ENCODE measurements at regions not wholly inside any gene's neighbourhood (a gene's known extent, or its start where the extent isn't known, plus 50 kb on each side); places are given as distances from the start of the nearest gene placed in this dataset.

DNA sequence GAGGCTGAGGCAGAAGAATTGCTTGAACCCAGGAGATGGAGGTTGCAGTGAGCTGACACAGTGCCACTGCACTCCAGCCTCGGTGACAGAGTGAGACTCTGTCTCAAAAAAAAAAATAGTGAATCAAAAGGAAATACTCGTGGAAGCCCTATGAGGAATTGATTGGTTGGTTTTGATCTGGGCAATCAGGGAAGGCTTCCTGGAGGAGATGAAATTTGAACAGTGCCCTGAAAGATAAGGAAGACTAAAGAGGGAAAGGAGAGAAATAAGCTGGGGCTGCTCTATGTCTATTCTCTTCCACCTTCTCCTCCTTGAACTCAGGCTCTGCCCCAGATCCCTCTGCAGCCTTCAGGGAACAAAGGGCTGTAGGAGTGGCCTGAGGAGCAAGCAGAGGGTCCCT, 54.1 kb downstream of the IRF2BPL start:
- H3K4me3 Mint-ChIP-seq, result no peak overlapping the region
- H3K4me3 ChIP-seq, result no peak overlapping the region

More for the DNA sequence above, 54.1 kb downstream of the IRF2BPL start:
- DNase-seq (ENCODE audit: low spot score) (no peak), ATAC-seq (no peak; the same call in 2 of the 3 replicates)
- Histone ChIP-seq H3K27me3 (ENCODE audit: insufficient read depth) (no peaks in the 10 kb centered on the region), H3K36me3 (ENCODE audit: insufficient read depth) (no peaks in the 10 kb centered on the region), H3K4me1 (ENCODE audit: insufficient read depth) (peaks cover 3% of the 10 kb centered on the region; the same call in 1 of the 2 replicates), H4K20me1 (replicated peaks; ENCODE audit: insufficient read depth) (no peaks in the 10 kb centered on the region), H3F3A (replicated peaks; ENCODE audit: low read depth) (0 out of 2 replicates have a peak, but pooled peaks cover 10% of the 10 kb centered on the region), H3K27ac (ENCODE audit: low read depth) (no peak overlapping the region), H3K9me2 (ENCODE audit: insufficient read depth) (no peaks in the 10 kb centered on the region), H3K4me2 (no peak overlapping the region), H3K79me2 (replicated peaks; ENCODE audit: insufficient read depth) (no peaks in the 10 kb centered on the region), H2AFZ (peak overlapping the region; percentile 63; the same call in 1 of the 2 replicates)
- Mint-ChIP-seq H3K27ac (no peak overlapping the region), H3K4me1 (peaks cover 16% of the 10 kb centered on the region), H3K36me3 (ENCODE audit: low read depth) (no peaks in the 10 kb centered on the region), H3K27me3 (ENCODE audit: insufficient read depth, low read depth, poor library complexity) (peaks cover 8% of the 10 kb centered on the region), H3K9me3 (no peaks in the 10 kb centered on the region)
- TF ChIP-seq, protein P1, sequence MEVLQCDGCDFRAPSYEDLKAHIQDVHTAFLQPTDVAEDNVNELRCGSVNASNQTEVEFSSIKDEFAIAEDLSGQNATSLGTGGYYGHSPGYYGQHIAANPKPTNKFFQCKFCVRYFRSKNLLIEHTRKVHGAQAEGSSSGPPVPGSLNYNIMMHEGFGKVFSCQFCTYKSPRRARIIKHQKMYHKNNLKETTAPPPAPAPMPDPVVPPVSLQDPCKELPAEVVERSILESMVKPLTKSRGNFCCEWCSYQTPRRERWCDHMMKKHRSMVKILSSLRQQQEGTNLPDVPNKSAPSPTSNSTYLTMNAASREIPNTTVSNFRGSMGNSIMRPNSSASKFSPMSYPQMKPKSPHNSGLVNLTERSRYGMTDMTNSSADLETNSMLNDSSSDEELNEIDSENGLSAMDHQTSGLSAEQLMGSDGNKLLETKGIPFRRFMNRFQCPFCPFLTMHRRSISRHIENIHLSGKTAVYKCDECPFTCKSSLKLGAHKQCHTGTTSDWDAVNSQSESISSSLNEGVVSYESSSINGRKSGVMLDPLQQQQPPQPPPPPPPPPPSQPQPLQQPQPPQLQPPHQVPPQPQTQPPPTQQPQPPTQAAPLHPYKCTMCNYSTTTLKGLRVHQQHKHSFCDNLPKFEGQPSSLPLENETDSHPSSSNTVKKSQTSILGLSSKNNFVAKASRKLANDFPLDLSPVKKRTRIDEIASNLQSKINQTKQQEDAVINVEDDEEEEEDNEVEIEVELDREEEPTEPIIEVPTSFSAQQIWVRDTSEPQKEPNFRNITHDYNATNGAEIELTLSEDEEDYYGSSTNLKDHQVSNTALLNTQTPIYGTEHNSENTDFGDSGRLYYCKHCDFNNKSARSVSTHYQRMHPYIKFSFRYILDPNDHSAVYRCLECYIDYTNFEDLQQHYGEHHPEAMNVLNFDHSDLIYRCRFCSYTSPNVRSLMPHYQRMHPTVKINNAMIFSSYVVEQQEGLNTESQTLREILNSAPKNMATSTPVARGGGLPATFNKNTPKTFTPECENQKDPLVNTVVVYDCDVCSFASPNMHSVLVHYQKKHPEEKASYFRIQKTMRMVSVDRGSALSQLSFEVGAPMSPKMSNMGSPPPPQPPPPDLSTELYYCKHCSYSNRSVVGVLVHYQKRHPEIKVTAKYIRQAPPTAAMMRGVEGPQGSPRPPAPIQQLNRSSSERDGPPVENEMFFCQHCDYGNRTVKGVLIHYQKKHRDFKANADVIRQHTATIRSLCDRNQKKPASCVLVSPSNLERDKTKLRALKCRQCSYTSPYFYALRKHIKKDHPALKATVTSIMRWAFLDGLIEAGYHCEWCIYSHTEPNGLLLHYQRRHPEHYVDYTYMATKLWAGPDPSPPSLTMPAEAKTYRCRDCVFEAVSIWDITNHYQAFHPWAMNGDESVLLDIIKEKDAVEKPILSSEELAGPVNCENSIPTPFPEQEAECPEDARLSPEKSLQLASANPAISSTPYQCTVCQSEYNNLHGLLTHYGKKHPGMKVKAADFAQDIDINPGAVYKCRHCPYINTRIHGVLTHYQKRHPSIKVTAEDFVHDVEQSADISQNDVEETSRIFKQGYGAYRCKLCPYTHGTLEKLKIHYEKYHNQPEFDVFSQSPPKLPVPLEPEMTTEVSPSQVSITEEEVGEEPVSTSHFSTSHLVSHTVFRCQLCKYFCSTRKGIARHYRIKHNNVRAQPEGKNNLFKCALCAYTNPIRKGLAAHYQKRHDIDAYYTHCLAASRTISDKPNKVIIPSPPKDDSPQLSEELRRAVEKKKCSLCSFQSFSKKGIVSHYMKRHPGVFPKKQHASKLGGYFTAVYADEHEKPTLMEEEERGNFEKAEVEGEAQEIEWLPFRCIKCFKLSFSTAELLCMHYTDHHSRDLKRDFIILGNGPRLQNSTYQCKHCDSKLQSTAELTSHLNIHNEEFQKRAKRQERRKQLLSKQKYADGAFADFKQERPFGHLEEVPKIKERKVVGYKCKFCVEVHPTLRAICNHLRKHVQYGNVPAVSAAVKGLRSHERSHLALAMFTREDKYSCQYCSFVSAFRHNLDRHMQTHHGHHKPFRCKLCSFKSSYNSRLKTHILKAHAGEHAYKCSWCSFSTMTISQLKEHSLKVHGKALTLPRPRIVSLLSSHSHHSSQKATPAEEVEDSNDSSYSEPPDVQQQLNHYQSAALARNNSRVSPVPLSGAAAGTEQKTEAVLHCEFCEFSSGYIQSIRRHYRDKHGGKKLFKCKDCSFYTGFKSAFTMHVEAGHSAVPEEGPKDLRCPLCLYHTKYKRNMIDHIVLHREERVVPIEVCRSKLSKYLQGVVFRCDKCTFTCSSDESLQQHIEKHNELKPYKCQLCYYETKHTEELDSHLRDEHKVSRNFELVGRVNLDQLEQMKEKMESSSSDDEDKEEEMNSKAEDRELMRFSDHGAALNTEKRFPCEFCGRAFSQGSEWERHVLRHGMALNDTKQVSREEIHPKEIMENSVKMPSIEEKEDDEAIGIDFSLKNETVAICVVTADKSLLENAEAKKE (CRISPR knock-in tag; IDR thresholded peaks at IDR 0.05), result no peak
- TF ChIP-seq, protein P2, sequence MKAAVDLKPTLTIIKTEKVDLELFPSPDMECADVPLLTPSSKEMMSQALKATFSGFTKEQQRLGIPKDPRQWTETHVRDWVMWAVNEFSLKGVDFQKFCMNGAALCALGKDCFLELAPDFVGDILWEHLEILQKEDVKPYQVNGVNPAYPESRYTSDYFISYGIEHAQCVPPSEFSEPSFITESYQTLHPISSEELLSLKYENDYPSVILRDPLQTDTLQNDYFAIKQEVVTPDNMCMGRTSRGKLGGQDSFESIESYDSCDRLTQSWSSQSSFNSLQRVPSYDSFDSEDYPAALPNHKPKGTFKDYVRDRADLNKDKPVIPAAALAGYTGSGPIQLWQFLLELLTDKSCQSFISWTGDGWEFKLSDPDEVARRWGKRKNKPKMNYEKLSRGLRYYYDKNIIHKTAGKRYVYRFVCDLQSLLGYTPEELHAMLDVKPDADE (IDR thresholded peaks at IDR 0.05), result no peak
- no peak for TF ChIP-seq NANOG (IDR thresholded peaks at IDR 0.05; ENCODE audit: borderline replicate concordance)
- no peak for TF ChIP-seq EZH2 (IDR thresholded peaks at IDR 0.05; ENCODE audit: low read depth, unreplicated experiment)
- TF ChIP-seq, protein P3, sequence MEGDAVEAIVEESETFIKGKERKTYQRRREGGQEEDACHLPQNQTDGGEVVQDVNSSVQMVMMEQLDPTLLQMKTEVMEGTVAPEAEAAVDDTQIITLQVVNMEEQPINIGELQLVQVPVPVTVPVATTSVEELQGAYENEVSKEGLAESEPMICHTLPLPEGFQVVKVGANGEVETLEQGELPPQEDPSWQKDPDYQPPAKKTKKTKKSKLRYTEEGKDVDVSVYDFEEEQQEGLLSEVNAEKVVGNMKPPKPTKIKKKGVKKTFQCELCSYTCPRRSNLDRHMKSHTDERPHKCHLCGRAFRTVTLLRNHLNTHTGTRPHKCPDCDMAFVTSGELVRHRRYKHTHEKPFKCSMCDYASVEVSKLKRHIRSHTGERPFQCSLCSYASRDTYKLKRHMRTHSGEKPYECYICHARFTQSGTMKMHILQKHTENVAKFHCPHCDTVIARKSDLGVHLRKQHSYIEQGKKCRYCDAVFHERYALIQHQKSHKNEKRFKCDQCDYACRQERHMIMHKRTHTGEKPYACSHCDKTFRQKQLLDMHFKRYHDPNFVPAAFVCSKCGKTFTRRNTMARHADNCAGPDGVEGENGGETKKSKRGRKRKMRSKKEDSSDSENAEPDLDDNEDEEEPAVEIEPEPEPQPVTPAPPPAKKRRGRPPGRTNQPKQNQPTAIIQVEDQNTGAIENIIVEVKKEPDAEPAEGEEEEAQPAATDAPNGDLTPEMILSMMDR (conservative IDR thresholded peaks at IDR 0.05; ENCODE audit: low read depth in 2 of 2), result no peak
- TF ChIP-seq EZH2phosphoT487 (IDR thresholded peaks at IDR 0.05; ENCODE audit: unreplicated experiment), result no peak
- no peak for TF ChIP-seq STAT1 (IDR thresholded peaks at IDR 0.05; ENCODE audit: unreplicated experiment)
- TF ChIP-seq CREB1 (CRISPR knock-in tag; IDR thresholded peaks at IDR 0.05; ENCODE audit: low read depth), result no peak
- TF ChIP-seq, protein P4, sequence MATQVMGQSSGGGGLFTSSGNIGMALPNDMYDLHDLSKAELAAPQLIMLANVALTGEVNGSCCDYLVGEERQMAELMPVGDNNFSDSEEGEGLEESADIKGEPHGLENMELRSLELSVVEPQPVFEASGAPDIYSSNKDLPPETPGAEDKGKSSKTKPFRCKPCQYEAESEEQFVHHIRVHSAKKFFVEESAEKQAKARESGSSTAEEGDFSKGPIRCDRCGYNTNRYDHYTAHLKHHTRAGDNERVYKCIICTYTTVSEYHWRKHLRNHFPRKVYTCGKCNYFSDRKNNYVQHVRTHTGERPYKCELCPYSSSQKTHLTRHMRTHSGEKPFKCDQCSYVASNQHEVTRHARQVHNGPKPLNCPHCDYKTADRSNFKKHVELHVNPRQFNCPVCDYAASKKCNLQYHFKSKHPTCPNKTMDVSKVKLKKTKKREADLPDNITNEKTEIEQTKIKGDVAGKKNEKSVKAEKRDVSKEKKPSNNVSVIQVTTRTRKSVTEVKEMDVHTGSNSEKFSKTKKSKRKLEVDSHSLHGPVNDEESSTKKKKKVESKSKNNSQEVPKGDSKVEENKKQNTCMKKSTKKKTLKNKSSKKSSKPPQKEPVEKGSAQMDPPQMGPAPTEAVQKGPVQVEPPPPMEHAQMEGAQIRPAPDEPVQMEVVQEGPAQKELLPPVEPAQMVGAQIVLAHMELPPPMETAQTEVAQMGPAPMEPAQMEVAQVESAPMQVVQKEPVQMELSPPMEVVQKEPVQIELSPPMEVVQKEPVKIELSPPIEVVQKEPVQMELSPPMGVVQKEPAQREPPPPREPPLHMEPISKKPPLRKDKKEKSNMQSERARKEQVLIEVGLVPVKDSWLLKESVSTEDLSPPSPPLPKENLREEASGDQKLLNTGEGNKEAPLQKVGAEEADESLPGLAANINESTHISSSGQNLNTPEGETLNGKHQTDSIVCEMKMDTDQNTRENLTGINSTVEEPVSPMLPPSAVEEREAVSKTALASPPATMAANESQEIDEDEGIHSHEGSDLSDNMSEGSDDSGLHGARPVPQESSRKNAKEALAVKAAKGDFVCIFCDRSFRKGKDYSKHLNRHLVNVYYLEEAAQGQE (IDR thresholded peaks at IDR 0.05; ENCODE audit: unreplicated experiment), result no peak
- TF ChIP-seq ZNF114 (CRISPR knock-in tag; IDR thresholded peaks at IDR 0.05), result no peak
- no peak for TF ChIP-seq POLR2AphosphoS5 (IDR thresholded peaks at IDR 0.05; ENCODE audit: low read depth)
- TF ChIP-seq JUNB (IDR thresholded peaks at IDR 0.05; ENCODE audit: unreplicated experiment), result no peak
- no peak for TF ChIP-seq ZNF331 (CRISPR knock-in tag; IDR thresholded peaks at IDR 0.05; ENCODE audit: low read depth)
